ENCODE measurements at regions not wholly inside any gene's neighbourhood (a gene's known extent, or its start where the extent isn't known, plus 50 kb on each side); places are given as distances from the start of the nearest gene placed in this dataset.
"Not testable (repeated sequence)": the region's sequence is repeated elsewhere in the genome, so short reads cannot be mapped to it uniquely, and the experiment has no call there.

- H3K4me1 Mint-ChIP-seq, result no peaks in the 10 kb centered on the region
- no peak overlapping the region for H3K4me3 Mint-ChIP-seq
- H3K27me3 Mint-ChIP-seq, result no peaks in the 10 kb centered on the region
- no peak for DNase-seq
- no peak overlapping the region for H3K27ac Mint-ChIP-seq
- H3K36me3 Mint-ChIP-seq, result no peaks in the 10 kb centered on the region
- peaks cover 6% of the 10 kb centered on the region for H3K9me3 Mint-ChIP-seq
Observed at GRCh38 chr3:154898443-154898842, 181.7 kb upstream of the MME start.

- Mint-ChIP-seq H3K36me3 (no peaks in the 10 kb centered on the region), H3K9me3 (peaks cover 6% of the 10 kb centered on the region), H3K4me1 (no peaks in the 10 kb centered on the region), H3K27ac (no peak overlapping the region), H3K27me3 (no peaks in the 10 kb centered on the region), H3K4me3 (no peak overlapping the region)
- DNase-seq, result no peak
Observed at GRCh38 chr3:154893813-154894212, 186.3 kb upstream of the MME start.

- Mint-ChIP-seq H3K4me3 (no peak overlapping the region), H3K27me3 (no peaks in the 10 kb centered on the region), H3K4me1 (no peaks in the 10 kb centered on the region), H3K36me3 (no peaks in the 10 kb centered on the region), H3K27ac (no peak overlapping the region), H3K9me3 (peaks cover 2% of the 10 kb centered on the region)
- no peak for DNase-seq
Observed at GRCh38 chr3:154889227-154889634, 190.9 kb upstream of the MME start.

- H3K27me3 Mint-ChIP-seq, result no peaks in the 10 kb centered on the region
- H3K4me1 Mint-ChIP-seq, result no peaks in the 10 kb centered on the region
- no peak overlapping the region for H3K4me3 Mint-ChIP-seq
- no peaks in the 10 kb centered on the region for H3K9me3 Mint-ChIP-seq
- DNase-seq, result no peak
- no peak overlapping the region for H3K27ac Mint-ChIP-seq
- no peaks in the 10 kb centered on the region for H3K36me3 Mint-ChIP-seq
Observed at GRCh38 chr3:154887869-154888268, 192.2 kb upstream of the MME start.

GRCh38 chr3:154886437-154886836 lies 193.7 kb upstream of the MME start:
- Mint-ChIP-seq H3K36me3 (no peaks in the 10 kb centered on the region), H3K27me3 (no peaks in the 10 kb centered on the region), H3K4me3 (no peak overlapping the region), H3K4me1 (no peaks in the 10 kb centered on the region), H3K9me3 (no peaks in the 10 kb centered on the region), H3K27ac (no peak overlapping the region)
- DNase-seq, result no peak

GRCh38 chr3:154885418-154885817 lies 194.7 kb upstream of the MME start:
- no peak for DNase-seq
- H3K27me3 Mint-ChIP-seq, result no peaks in the 10 kb centered on the region
- no peaks in the 10 kb centered on the region for H3K9me3 Mint-ChIP-seq
- H3K4me1 Mint-ChIP-seq, result no peaks in the 10 kb centered on the region
- no peaks in the 10 kb centered on the region for H3K36me3 Mint-ChIP-seq
- no peak overlapping the region for H3K4me3 Mint-ChIP-seq
- H3K27ac Mint-ChIP-seq, result no peak overlapping the region

GRCh38 chr3:154884952-154885351 lies 195.2 kb upstream of the MME start:
- Mint-ChIP-seq H3K27ac (no peak overlapping the region), H3K9me3 (no peaks in the 10 kb centered on the region), H3K36me3 (no peaks in the 10 kb centered on the region), H3K4me3 (no peak overlapping the region), H3K27me3 (no peaks in the 10 kb centered on the region), H3K4me1 (no peaks in the 10 kb centered on the region)
- DNase-seq, result no peak

- H3K36me3 Mint-ChIP-seq, result no peaks in the 10 kb centered on the region
Observed at GRCh38 chr3:154875142-154875541, 205.0 kb upstream of the MME start.

GRCh38 chr3:154872696-154873095 lies 207.4 kb upstream of the MME start:
- Mint-ChIP-seq H3K4me1 (no peaks in the 10 kb centered on the region), H3K9me3 (peaks cover 6% of the 10 kb centered on the region), H3K36me3 (no peaks in the 10 kb centered on the region), H3K27ac (no peak overlapping the region), H3K27me3 (peaks cover 7% of the 10 kb centered on the region), H3K4me3 (no peak overlapping the region)
- no peak for DNase-seq

More at GRCh38 chr3:154875142-154875541, 205.0 kb upstream of the MME start:
- DNase-seq, result no peak
- Mint-ChIP-seq H3K27me3 (peaks cover 7% of the 10 kb centered on the region), H3K4me1 (no peaks in the 10 kb centered on the region), H3K9me3 (peaks cover 10% of the 10 kb centered on the region), H3K4me3 (no peak overlapping the region), H3K27ac (no peak overlapping the region)

- Mint-ChIP-seq H3K4me3 (no peak overlapping the region), H3K9me3 (peaks cover 4% of the 10 kb centered on the region), H3K36me3 (no peaks in the 10 kb centered on the region), H3K4me1 (no peaks in the 10 kb centered on the region), H3K27ac (no peak overlapping the region), H3K27me3 (peaks cover 7% of the 10 kb centered on the region)
- no peak for DNase-seq
Observed at GRCh38 chr3:154872074-154872473, 208.0 kb upstream of the MME start.

GRCh38 chr3:154864947-154865346 lies 215.2 kb upstream of the MME start:
- no peaks in the 10 kb centered on the region for H3K36me3 Mint-ChIP-seq
- H3K4me3 Mint-ChIP-seq, result no peak overlapping the region
- no peaks in the 10 kb centered on the region for H3K27me3 Mint-ChIP-seq
- no peak for DNase-seq
- H3K9me3 Mint-ChIP-seq, result no peaks in the 10 kb centered on the region
- no peak overlapping the region for H3K27ac Mint-ChIP-seq
- no peaks in the 10 kb centered on the region for H3K4me1 Mint-ChIP-seq

- H3K36me3 Mint-ChIP-seq, result no peaks in the 10 kb centered on the region
- no peak for DNase-seq
- H3K9me3 Mint-ChIP-seq, result peaks cover 4% of the 10 kb centered on the region
- H3K4me1 Mint-ChIP-seq, result no peaks in the 10 kb centered on the region
- H3K27ac Mint-ChIP-seq, result no peak overlapping the region
- H3K4me3 Mint-ChIP-seq, result no peak overlapping the region
- H3K27me3 Mint-ChIP-seq, result no peaks in the 10 kb centered on the region
Observed at GRCh38 chr3:154862265-154862664, 217.9 kb upstream of the MME start.

- not testable (repeated sequence) for H3K27me3 Mint-ChIP-seq, H3K4me1 Mint-ChIP-seq, H3K9me3 Mint-ChIP-seq, H3K36me3 Mint-ChIP-seq, H3K4me3 Mint-ChIP-seq, DNase-seq, H3K27ac Mint-ChIP-seq
Observed at GRCh38 chr3:154852998-154853397, 227.1 kb upstream of the MME start.

- no peaks in the 10 kb centered on the region for H3K36me3 Mint-ChIP-seq
- no peaks in the 10 kb centered on the region for H3K27me3 Mint-ChIP-seq
- DNase-seq, result no peak
- no peak overlapping the region for H3K27ac Mint-ChIP-seq
- H3K9me3 Mint-ChIP-seq, result no peaks in the 10 kb centered on the region
- no peaks in the 10 kb centered on the region for H3K4me1 Mint-ChIP-seq
- H3K4me3 Mint-ChIP-seq, result no peak overlapping the region
Observed at GRCh38 chr3:154852515-154852914, 227.6 kb upstream of the MME start.

- Mint-ChIP-seq H3K36me3 (no peaks in the 10 kb centered on the region), H3K27me3 (no peaks in the 10 kb centered on the region), H3K4me1 (no peaks in the 10 kb centered on the region), H3K4me3 (no peak overlapping the region), H3K9me3 (no peaks in the 10 kb centered on the region), H3K27ac (no peak overlapping the region)
- DNase-seq, result no peak
Observed at GRCh38 chr3:154851644-154852043, 228.5 kb upstream of the MME start.

- Mint-ChIP-seq H3K4me1 (no peaks in the 10 kb centered on the region), H3K36me3 (no peaks in the 10 kb centered on the region), H3K27me3 (no peaks in the 10 kb centered on the region), H3K9me3 (no peaks in the 10 kb centered on the region), H3K27ac (no peak overlapping the region), H3K4me3 (no peak overlapping the region)
- DNase-seq, result no peak
Observed at GRCh38 chr3:154850921-154851320, 229.2 kb upstream of the MME start.

GRCh38 chr3:154849408-154849807 lies 230.7 kb upstream of the MME start:
- Mint-ChIP-seq H3K9me3 (no peaks in the 10 kb centered on the region), H3K4me1 (no peaks in the 10 kb centered on the region), H3K36me3 (no peaks in the 10 kb centered on the region), H3K27me3 (no peaks in the 10 kb centered on the region), H3K27ac (no peak overlapping the region), H3K4me3 (no peak overlapping the region)
- DNase-seq, result no peak

Data from activated naive CD8-positive, alpha-beta T cell treated with anti-CD3 and anti-CD28 coated beads for 36 hours (primary cell).